CD4-positive, alpha-beta T cell (primary cell): ENCODE measurements at regions not wholly inside any gene's neighbourhood (a gene's known extent, or its start where the extent isn't known, plus 50 kb on each side); places are given as distances from the start of the nearest gene placed in this dataset.

Experiments
- ATAC-seq: fragments of 200-7000 bp; cut with Tn5 transposase; one replicate; pipeline ENCODE4 v1.10.0; 2022; ENCODE audit warnings: mild to moderate bottlenecking; ENCODE audit not compliant: poor library complexity
- CTCF ChIA-PET: fragments of 350-600 bp; sonication (Branson Sonifier 250); formaldehyde crosslinking; loops from one replicate; lab custom pipeline; 2021; ENCODE audit warnings: antibody characterized with exemption, inconsistent platforms; lab: Charles Lee
- POLR2A ChIA-PET: fragments of 350-600 bp; sonication (Branson Sonifier 250); formaldehyde crosslinking; loops from one replicate; lab custom pipeline; 2021; ENCODE audit warnings: antibody characterized with exemption, inconsistent platforms; lab: Charles Lee
- DNase-seq, 14 experiments: peaks; one replicate each; pipeline ENCODE4 v3.0.0-alpha.2; 2013 to 2020; ENCODE audit warnings: mixed read lengths in 2 of 14
- H3K27ac ChIP-seq, 2 donors: one replicate each; pipeline versions ENCODE4 v1.5.1 to v1.7.0; 2013; ENCODE audit warnings: low read length in 2 of 2, low read depth in 1 of 2, mild to moderate bottlenecking in 1 of 2
- H3K27me3 ChIP-seq, 2 experiments: 1 replicate in 1 of 2; 2 replicates in 1 of 2; pipeline versions ENCODE4 v1.6.1 to v1.7.0; 2013; ENCODE audit warnings: low read length in 2 of 2, control low read depth in 1 of 2, mild to moderate bottlenecking in 1 of 2, moderate library complexity in 1 of 2; ENCODE audit not compliant: insufficient read depth in 2 of 2, control insufficient read depth in 1 of 2
- H3K36me3 ChIP-seq: one replicate; pipeline ENCODE4 v1.6.1; 2013; ENCODE audit warnings: low read length, control low read depth; ENCODE audit not compliant: insufficient read depth
- H3K4me1 ChIP-seq: one replicate; pipeline ENCODE4 v1.6.1; 2013; ENCODE audit warnings: low read length, control low read depth; ENCODE audit not compliant: insufficient read depth
- H3K4me3 ChIP-seq: one replicate; pipeline ENCODE4 v1.5.1; 2013; ENCODE audit warnings: mild to moderate bottlenecking, low read length, moderate library complexity
- H3K9me3 ChIP-seq, 2 experiments: 1 replicate in 1 of 2; 2 replicates in 1 of 2; pipeline versions ENCODE4 v1.6.1 to v1.7.0; 2013; ENCODE audit warnings: low read length in 2 of 2, mild to moderate bottlenecking in 2 of 2, control low read depth in 1 of 2, moderate library complexity in 1 of 2; ENCODE audit not compliant: control insufficient read depth in 1 of 2, insufficient read depth in 1 of 2
- H3K27ac Mint-ChIP-seq: one replicate; pipeline ENCODE4 v1.8.0; 2020; ENCODE audit warnings: mixed read lengths
- H3K27me3 Mint-ChIP-seq: one replicate; pipeline ENCODE4 v1.8.0; 2021; ENCODE audit warnings: mixed read lengths
- H3K36me3 Mint-ChIP-seq: one replicate; pipeline ENCODE4 v1.8.0; 2021; ENCODE audit warnings: low read depth, mixed read lengths
- H3K4me1 Mint-ChIP-seq: one replicate; pipeline ENCODE4 v1.8.0; 2021; ENCODE audit warnings: low read depth, mixed read lengths
- H3K4me3 Mint-ChIP-seq: one replicate; pipeline ENCODE4 v1.8.0; 2020; ENCODE audit warnings: mild to moderate bottlenecking, mixed read lengths
- H3K9me3 Mint-ChIP-seq: one replicate; pipeline ENCODE4 v1.8.0; 2020; ENCODE audit warnings: mixed read lengths
- intact Hi-C, 2 experiments: fragments of 100-400 bp; cut with DNase I in 1 of 2; cut with micrococcal nuclease in 1 of 2; formaldehyde crosslinking; loops; one replicate each; pipeline versions ENCODE4 v1.15.1 to v1.9.0; 2023 to 2025; cut with DNase I, micrococcal nuclease
- TF ChIP-seq, protein P1 (sequence below): fragments of 200-600 bp; IDR thresholded peaks from one replicate; pipeline ENCODE4 v1.8.0; 2022; ENCODE audit warnings: antibody characterized with exemption, mild to moderate bottlenecking

DNA sequence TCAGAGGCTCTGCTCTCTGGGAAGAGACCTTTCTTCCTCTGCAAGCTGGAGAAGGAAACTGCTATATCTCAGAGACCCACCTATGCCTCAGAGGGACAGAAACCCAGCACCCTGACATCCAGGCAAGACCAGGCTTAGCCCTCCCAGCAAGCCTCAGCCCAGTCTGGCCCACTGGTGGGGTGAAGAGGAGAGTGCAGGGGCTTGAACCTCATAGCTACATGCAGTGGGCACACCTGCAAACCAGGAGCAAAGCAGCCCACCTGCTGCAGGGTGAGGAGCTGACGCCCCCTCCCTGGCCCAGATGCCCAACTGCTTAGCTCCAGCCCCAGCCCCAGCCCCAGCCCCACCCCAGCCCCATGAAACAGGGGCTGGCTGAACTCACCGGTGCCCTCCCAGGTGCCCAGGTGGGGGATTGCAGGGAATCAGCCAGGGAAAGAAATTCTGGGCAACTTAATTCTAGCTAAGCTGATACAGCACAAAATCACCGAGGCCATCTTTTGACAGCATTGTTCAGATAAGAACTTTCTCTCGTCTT is 246.8 kb downstream of the BUD13 start:
- DNase-seq (no peak), ATAC-seq (no peak)
- no peaks in the 10 kb centered on the region for H3K4me1 ChIP-seq
- H3K4me3 Mint-ChIP-seq: no peak overlapping the region
- ChIA-PET POLR2A (no interaction called here), CTCF (no interaction called here)
- H3K36me3 Mint-ChIP-seq: no peaks in the 10 kb centered on the region
- peaks cover 0 to 9% of the 10 kb centered on the region in 2 experiments for H3K9me3 ChIP-seq
- peaks cover 0 to 3% of the 10 kb centered on the region in 2 experiments for H3K27me3 ChIP-seq
- H3K4me3 ChIP-seq: no peak overlapping the region
- TF ChIP-seq, protein P1, sequence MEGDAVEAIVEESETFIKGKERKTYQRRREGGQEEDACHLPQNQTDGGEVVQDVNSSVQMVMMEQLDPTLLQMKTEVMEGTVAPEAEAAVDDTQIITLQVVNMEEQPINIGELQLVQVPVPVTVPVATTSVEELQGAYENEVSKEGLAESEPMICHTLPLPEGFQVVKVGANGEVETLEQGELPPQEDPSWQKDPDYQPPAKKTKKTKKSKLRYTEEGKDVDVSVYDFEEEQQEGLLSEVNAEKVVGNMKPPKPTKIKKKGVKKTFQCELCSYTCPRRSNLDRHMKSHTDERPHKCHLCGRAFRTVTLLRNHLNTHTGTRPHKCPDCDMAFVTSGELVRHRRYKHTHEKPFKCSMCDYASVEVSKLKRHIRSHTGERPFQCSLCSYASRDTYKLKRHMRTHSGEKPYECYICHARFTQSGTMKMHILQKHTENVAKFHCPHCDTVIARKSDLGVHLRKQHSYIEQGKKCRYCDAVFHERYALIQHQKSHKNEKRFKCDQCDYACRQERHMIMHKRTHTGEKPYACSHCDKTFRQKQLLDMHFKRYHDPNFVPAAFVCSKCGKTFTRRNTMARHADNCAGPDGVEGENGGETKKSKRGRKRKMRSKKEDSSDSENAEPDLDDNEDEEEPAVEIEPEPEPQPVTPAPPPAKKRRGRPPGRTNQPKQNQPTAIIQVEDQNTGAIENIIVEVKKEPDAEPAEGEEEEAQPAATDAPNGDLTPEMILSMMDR: no peak
- peaks cover 2% of the 10 kb centered on the region for H3K9me3 Mint-ChIP-seq
- no peaks in the 10 kb centered on the region for H3K4me1 Mint-ChIP-seq
- intact Hi-C loops: no loop called here
- no peak overlapping the region for H3K27ac Mint-ChIP-seq
- H3K27ac ChIP-seq: no peak overlapping the region
- no peaks in the 10 kb centered on the region for H3K36me3 ChIP-seq
- H3K27me3 Mint-ChIP-seq: peaks cover 13% of the 10 kb centered on the region

DNA sequence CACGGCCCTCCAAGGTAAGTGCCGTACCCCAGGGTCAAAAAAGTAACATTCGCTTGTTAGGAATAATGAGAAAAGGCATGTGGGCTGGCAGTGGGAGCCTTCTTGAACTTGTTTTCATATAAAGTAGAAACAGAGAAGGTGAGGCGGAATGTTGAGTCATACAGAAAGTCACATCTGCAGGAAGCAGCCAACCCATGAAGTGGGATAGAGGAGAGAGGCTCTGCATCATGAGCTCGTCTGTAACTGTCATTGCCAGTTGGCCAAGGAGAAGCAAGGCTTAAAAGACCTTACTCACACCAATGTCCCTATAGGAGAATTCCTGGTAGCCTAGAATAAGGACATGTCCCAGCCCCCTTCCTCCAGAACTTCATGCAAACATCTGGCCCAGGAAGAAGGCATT is 253.3 kb downstream of the BUD13 start:
- peaks cover 5 to 9% of the 10 kb centered on the region in 2 experiments for H3K27me3 ChIP-seq
- DNase-seq: no peak
- no peak overlapping the region for H3K27ac Mint-ChIP-seq
- H3K4me3 ChIP-seq: no peak overlapping the region
- H3K9me3 ChIP-seq: no peaks in the 10 kb centered on the region
- no peak overlapping the region for H3K27ac ChIP-seq
- ChIA-PET CTCF (no interaction called here), POLR2A (no interaction called here)
- TF ChIP-seq, protein P1: no peak
- ATAC-seq: no peak
- no peaks in the 10 kb centered on the region for H3K4me1 ChIP-seq
- H3K36me3 ChIP-seq: no peaks in the 10 kb centered on the region
- H3K4me3 Mint-ChIP-seq: no peak overlapping the region
- H3K36me3 Mint-ChIP-seq: no peaks in the 10 kb centered on the region
- intact Hi-C loops: no loop called here
- H3K9me3 Mint-ChIP-seq: no peaks in the 10 kb centered on the region
- H3K27me3 Mint-ChIP-seq: peaks cover 34% of the 10 kb centered on the region
- no peaks in the 10 kb centered on the region for H3K4me1 Mint-ChIP-seq

DNA sequence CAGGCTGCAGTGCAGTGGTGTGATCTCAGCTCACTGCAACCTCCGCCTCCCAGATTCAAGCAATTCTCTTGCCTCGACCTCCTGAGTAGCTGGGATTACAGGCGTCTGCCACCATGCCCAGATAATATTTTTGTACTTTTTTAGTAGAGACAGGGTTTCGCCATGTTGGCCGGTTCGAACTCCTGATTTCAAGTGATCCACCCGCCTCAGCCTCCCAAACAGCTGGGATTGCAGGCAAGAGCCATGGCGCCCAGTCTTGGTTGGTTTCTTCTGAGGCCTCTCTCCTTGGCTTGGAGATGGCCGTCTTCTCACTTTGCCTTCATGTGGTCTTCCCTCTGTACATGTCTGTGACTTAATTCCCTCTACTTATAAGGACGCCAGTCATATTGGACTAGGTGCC is 254.6 kb downstream of the BUD13 start:
- no peak overlapping the region for H3K27ac Mint-ChIP-seq
- ChIA-PET POLR2A (no interaction called here), CTCF (no interaction called here)
- no peaks in the 10 kb centered on the region for H3K9me3 ChIP-seq
- peaks cover 9 to 11% of the 10 kb centered on the region in 2 experiments for H3K27me3 ChIP-seq
- H3K4me3 ChIP-seq: no peak overlapping the region
- H3K27ac ChIP-seq: no peak overlapping the region
- no peaks in the 10 kb centered on the region for H3K4me1 Mint-ChIP-seq
- no peaks in the 10 kb centered on the region for H3K9me3 Mint-ChIP-seq
- H3K36me3 ChIP-seq: no peaks in the 10 kb centered on the region
- H3K27me3 Mint-ChIP-seq: peaks cover 41% of the 10 kb centered on the region
- H3K4me3 Mint-ChIP-seq: no peak overlapping the region
- DNase-seq: no peak
- ATAC-seq: no peak
- H3K36me3 Mint-ChIP-seq: no peaks in the 10 kb centered on the region
- intact Hi-C loops: no loop called here
- TF ChIP-seq, protein P1: no peak
- H3K4me1 ChIP-seq: no peaks in the 10 kb centered on the region
